Caco-2 (cell line): ENCODE measurements at regions not wholly inside any gene's neighbourhood (a gene's known extent, or its start where the extent isn't known, plus 50 kb on each side); places are given as distances from the start of the nearest gene placed in this dataset.

Experiments used
- BruUV-seq: library from RNA; stranded (reverse); fragments of 400-500 nt; replicated peaks from 2 replicates; lab custom pipeline; 2021; lab: Mats Ljungman, UMichigan
- CTCF ChIA-PET: fragments of 300-600 bp; sonication (Branson Sonifier 250); formaldehyde crosslinking; loops from one replicate; lab custom pipeline; 2022; ENCODE audit warnings: antibody characterized with exemption; lab: Charles Lee
- POLR2A ChIA-PET: fragments of 300-600 bp; sonication (Branson Sonifier 250); formaldehyde crosslinking; loops from one replicate; lab custom pipeline; 2022; ENCODE audit warnings: antibody characterized with exemption; lab: Charles Lee
- DNase-seq, 2 experiments: peaks; one replicate each; pipeline versions ENCODE4 v3.0.0 to v3.0.0-alpha.2; 2020 to 2022
- H3K27me3 ChIP-seq: replicated peaks from 2 replicates; pipeline ENCODE4 v1.6.0; 2011; ENCODE audit warnings: low read length; ENCODE audit not compliant: control insufficient read depth, insufficient read depth
- H3K36me3 ChIP-seq: 2 replicates; pipeline ENCODE4 v1.5.1; 2011; ENCODE audit warnings: low read length; ENCODE audit not compliant: control insufficient read depth, insufficient read depth
- H3K4me1 ChIP-seq: fragments of 250-450 bp; sonication (Bioruptor Pico); 2 replicates; pipeline ENCODE4 v1.5.1; 2020; ENCODE audit warnings: mild to moderate bottlenecking
- H3K4me3 ChIP-seq: 2 replicates; pipeline ENCODE4 v1.5.1; 2011; ENCODE audit warnings: low read depth, mild to moderate bottlenecking, control low read depth, low read length
- H3K9me3 ChIP-seq: fragments of 250-450 bp; sonication (Bioruptor Pico); 2 replicates; pipeline ENCODE4 v1.5.1; 2020; ENCODE audit warnings: mild to moderate bottlenecking, moderate library complexity
- H3K27ac Mint-ChIP-seq: one replicate; pipeline ENCODE4 v1.8.0; 2022; ENCODE audit warnings: mixed read lengths; ENCODE audit not compliant: unreplicated experiment
- H3K27me3 Mint-ChIP-seq: one replicate; pipeline ENCODE4 v1.8.0; 2022; ENCODE audit warnings: mixed read lengths; ENCODE audit not compliant: insufficient read depth, unreplicated experiment
- H3K36me3 Mint-ChIP-seq: one replicate; pipeline ENCODE4 v1.8.0; 2022; ENCODE audit warnings: mild to moderate bottlenecking, mixed read lengths; ENCODE audit not compliant: insufficient read depth, unreplicated experiment
- H3K4me1 Mint-ChIP-seq: one replicate; pipeline ENCODE4 v1.8.0; 2022; ENCODE audit warnings: low read depth, mixed read lengths; ENCODE audit not compliant: unreplicated experiment
- H3K4me3 Mint-ChIP-seq: one replicate; pipeline ENCODE4 v1.8.0; 2022; ENCODE audit warnings: mild to moderate bottlenecking, moderate library complexity, mixed read lengths; ENCODE audit not compliant: unreplicated experiment
- H3K9me3 Mint-ChIP-seq: one replicate; pipeline ENCODE4 v1.8.0; 2022; ENCODE audit warnings: mixed read lengths; ENCODE audit not compliant: unreplicated experiment
- intact Hi-C: fragments of 100-400 bp; cut with micrococcal nuclease; formaldehyde crosslinking; loops from one replicate; pipeline ENCODE4 v1.10.0; 2022; ENCODE audit not compliant: unreplicated experiment
- TF ChIP-seq, protein P1 (sequence below), 2 experiments: fragments of 200-600 bp in 1 of 2; IDR thresholded peaks; 1 replicate in 1 of 2; 2 replicates in 1 of 2; pipeline versions ENCODE4 v1.5.1 to v1.8.0; 2011 to 2022; ENCODE audit warnings: antibody characterized with exemption in 1 of 2, control low read depth in 1 of 2, inconsistent platforms in 1 of 2, low read depth in 1 of 2, low read length in 1 of 2, mild to moderate bottlenecking in 1 of 2, moderate library complexity in 1 of 2; ENCODE audit not compliant: insufficient read depth in 1 of 2, severe bottlenecking in 1 of 2, unreplicated experiment in 1 of 2

DNA sequence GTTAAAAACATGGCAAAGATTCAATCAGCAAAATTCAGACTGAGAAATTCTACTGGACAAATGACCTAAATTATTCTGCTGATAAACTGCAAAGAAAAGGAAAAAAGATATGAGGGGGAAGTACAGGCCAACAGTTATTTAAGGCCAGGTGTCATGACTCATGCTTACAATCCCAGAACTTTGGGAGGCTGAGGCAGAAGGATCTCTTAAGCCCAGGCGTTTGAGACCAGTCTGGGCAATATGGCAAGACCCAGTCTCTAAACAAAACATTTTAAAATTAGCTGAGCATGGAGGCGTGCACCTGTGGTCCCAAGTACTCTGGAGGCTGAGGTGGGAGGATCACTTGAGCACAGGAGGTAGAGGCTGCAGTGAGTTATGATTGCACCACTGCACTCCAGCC is 91.8 kb upstream of the USP15 start:
- no peak for DNase-seq
- CTCF ChIA-PET, result no interaction called here

DNA sequence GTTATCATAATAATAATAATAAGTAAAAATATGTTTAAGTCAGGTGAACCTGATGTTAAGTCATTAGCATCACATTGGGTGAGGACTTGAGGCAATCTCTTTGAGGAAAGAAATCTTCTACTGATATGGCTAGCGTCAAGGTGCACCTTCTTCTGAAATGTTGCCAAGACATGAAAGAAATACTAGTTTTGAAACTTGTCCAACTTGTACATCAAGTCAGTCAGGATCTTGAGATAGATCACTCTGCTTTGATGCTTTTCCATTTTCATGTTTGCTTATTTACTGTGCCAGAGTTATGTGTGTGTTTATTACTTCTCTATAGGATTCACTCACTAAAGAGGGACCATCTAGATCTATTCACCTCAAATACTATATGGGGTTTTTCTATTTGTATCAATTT is 90.0 kb upstream of the USP15 start:
- no TSS peak for BruUV-seq
- no peak for DNase-seq
- Mint-ChIP-seq H3K27me3 (peaks cover 14% of the 10 kb centered on the region), H3K4me3 (no peak overlapping the region), H3K9me3 (no peaks in the 10 kb centered on the region), H3K36me3 (no peaks in the 10 kb centered on the region), H3K27ac (no peak overlapping the region), H3K4me1 (no peaks in the 10 kb centered on the region)
- TF ChIP-seq, protein P1, sequence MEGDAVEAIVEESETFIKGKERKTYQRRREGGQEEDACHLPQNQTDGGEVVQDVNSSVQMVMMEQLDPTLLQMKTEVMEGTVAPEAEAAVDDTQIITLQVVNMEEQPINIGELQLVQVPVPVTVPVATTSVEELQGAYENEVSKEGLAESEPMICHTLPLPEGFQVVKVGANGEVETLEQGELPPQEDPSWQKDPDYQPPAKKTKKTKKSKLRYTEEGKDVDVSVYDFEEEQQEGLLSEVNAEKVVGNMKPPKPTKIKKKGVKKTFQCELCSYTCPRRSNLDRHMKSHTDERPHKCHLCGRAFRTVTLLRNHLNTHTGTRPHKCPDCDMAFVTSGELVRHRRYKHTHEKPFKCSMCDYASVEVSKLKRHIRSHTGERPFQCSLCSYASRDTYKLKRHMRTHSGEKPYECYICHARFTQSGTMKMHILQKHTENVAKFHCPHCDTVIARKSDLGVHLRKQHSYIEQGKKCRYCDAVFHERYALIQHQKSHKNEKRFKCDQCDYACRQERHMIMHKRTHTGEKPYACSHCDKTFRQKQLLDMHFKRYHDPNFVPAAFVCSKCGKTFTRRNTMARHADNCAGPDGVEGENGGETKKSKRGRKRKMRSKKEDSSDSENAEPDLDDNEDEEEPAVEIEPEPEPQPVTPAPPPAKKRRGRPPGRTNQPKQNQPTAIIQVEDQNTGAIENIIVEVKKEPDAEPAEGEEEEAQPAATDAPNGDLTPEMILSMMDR (IDR thresholded peaks at IDR 0.05; ENCODE audit: insufficient read depth in 1 of 2, low read depth in 1 of 2, low read length in 1 of 2, severe bottlenecking in 1 of 2, unreplicated experiment in 1 of 2), result no peak
- no peaks in the 10 kb centered on the region for H3K36me3 ChIP-seq
- ChIA-PET CTCF (no interaction called here), POLR2A (no interaction called here)
- H3K4me3 ChIP-seq, result no peak overlapping the region
- intact Hi-C loops, result no loop called here
- no peaks in the 10 kb centered on the region for H3K27me3 ChIP-seq
- H3K4me1 ChIP-seq, result no peaks in the 10 kb centered on the region
- H3K9me3 ChIP-seq, result no peaks in the 10 kb centered on the region

More for the DNA sequence above, 91.8 kb upstream of the USP15 start:
- H3K4me3 ChIP-seq, result no peak overlapping the region
- no peaks in the 10 kb centered on the region for H3K36me3 ChIP-seq
- POLR2A ChIA-PET, result no interaction called here
- Mint-ChIP-seq H3K27me3 (peaks cover 8% of the 10 kb centered on the region), H3K4me1 (no peaks in the 10 kb centered on the region), H3K9me3 (no peaks in the 10 kb centered on the region), H3K4me3 (no peak overlapping the region), H3K36me3 (no peaks in the 10 kb centered on the region), H3K27ac (no peak overlapping the region)
- TF ChIP-seq, protein P1 (IDR thresholded peaks at IDR 0.05; ENCODE audit: insufficient read depth in 1 of 2, low read depth in 1 of 2, low read length in 1 of 2, severe bottlenecking in 1 of 2, unreplicated experiment in 1 of 2), result no peak
- no peaks in the 10 kb centered on the region for H3K27me3 ChIP-seq
- intact Hi-C loops, result no loop called here
- no TSS peak for BruUV-seq
- no peaks in the 10 kb centered on the region for H3K4me1 ChIP-seq
- no peaks in the 10 kb centered on the region for H3K9me3 ChIP-seq

DNA sequence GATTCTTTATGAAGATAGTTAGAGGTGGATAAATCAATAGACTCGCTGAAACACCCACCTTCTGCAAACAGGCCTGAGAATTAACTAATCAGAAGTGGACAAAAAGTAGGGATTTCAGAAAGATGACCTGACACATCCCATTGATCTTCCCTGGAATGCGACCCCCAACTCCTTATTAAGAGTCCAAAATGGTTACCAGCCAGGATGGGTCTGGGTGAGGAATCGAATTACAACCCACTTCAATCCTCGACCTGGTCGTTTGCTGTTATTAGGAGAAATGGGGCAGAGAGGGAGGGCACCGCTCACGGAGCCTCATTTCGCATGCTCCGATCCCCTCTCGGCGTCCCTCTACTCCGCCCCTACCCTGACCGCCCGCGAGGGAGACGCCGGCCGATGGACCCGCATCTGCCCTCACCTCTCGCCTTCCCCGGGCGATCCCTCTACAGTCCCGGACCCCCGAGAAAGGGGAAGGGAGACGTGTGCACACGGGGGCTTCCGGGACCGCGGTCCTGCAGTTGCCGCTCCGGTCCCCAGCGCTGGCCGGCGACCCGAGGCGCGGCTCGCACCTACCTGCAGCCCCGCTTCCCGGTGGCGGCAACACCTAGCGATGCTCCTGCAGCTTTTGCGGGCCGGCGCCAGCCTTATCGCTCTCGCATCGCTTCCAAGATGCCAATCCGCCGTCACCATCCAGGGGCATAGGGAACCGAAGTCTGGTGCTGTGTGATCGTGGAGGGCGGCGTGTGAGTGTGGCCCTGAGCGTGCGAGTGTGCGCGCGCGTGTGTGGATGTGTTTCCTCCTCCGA is 69.3 kb upstream of the USP15 start:
- no peak overlapping the region for H3K27ac Mint-ChIP-seq
- DNase-seq, result no peak
- no peaks in the 10 kb centered on the region for H3K9me3 ChIP-seq
- no TSS peak for BruUV-seq
- H3K36me3 Mint-ChIP-seq, result no peaks in the 10 kb centered on the region
- H3K27me3 Mint-ChIP-seq, result peaks cover 7% of the 10 kb centered on the region
- intact Hi-C loops, result no loop called here
- no peaks in the 10 kb centered on the region for H3K36me3 ChIP-seq
- TF ChIP-seq, protein P1 (IDR thresholded peaks at IDR 0.05; ENCODE audit: insufficient read depth in 1 of 2, low read depth in 1 of 2, low read length in 1 of 2, severe bottlenecking in 1 of 2, unreplicated experiment in 1 of 2), result no peak
- H3K4me1 Mint-ChIP-seq, result no peaks in the 10 kb centered on the region
- H3K4me1 ChIP-seq, result no peaks in the 10 kb centered on the region
- H3K27me3 ChIP-seq, result no peaks in the 10 kb centered on the region; the same call in 1 of the 2 replicates
- CTCF ChIA-PET, result no interaction called here
- POLR2A ChIA-PET, result no interaction called here
- H3K4me3 ChIP-seq, result no peak overlapping the region
- no peaks in the 10 kb centered on the region for H3K9me3 Mint-ChIP-seq
- H3K4me3 Mint-ChIP-seq, result no peak overlapping the region
